ENCODE measurements at regions not wholly inside any gene's neighbourhood (a gene's known extent, or its start where the extent isn't known, plus 50 kb on each side); places are given as distances from the start of the nearest gene placed in this dataset.

GRCh38 chr1:56171670-56172069, 407.7 kb downstream of the PLPP3 start:
- TF ChIP-seq CTCF (conservative IDR thresholded peaks at IDR 0.05; ENCODE audit: low read depth) = no peak
- no peak for DNase-seq (ENCODE audit: low spot score)
- H3K27ac ChIP-seq = no peak overlapping the region
- ChIA-PET CTCF (no interaction called here), POLR2A (ENCODE audit: low non-redundant PET) (no interaction called here)

DNA sequence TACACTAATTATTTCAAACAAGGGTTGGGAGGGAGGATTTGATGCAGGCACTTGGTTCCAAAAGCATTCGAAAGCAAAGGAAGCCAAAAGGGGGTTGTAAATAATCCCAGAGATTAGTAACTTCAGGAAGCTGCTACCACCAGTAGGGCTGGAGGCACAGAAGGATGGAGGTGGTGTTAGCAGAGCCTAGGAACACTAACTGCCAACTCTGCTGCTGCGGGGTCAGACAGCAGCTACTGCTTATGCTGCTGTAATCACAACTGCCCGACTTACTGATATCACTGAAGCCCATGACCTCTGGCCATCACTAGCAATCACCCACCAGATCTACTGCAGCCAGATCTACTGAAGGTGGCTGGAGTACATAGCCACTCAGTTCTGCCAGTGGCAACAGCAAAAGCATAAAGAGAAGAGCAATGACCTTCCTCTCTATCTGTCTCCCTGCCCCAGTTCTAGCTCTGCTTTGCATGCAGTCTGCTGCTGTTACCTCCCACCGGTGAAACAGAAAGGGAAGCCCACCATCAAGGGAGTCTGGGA, 408.5 kb downstream of the PLPP3 start:
- no peak overlapping the region for H3K27ac ChIP-seq
- CTCF ChIA-PET = no interaction called here
- no peak for TF ChIP-seq CTCF (conservative IDR thresholded peaks at IDR 0.05; ENCODE audit: low read depth)
- no peak for DNase-seq (ENCODE audit: low spot score)
- POLR2A ChIA-PET (ENCODE audit: low non-redundant PET) = no interaction called here

DNA sequence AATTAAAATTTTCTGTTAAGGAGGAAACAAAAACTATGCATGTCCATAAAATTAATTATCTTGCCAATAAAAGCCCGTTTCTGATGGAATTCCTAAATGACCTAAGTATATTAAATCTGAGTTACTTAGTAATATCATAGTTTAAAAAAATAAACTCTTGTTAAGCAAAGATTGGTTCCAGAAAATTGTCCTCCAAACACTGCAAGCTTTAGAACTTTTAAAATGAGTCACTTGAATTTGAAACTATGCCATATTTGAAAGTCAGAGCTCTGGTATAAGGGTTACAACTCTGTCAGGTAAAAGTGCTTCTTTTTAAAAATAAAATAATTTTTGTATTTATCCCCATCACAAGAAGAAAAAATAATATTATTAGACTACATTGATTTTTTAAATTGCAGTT, 409.5 kb downstream of the PLPP3 start:
- no peak for TF ChIP-seq CTCF (conservative IDR thresholded peaks at IDR 0.05; ENCODE audit: low read depth)
- DNase-seq (ENCODE audit: low spot score) = no peak
- CTCF ChIA-PET = interaction anchor here (0.8 kb wide), 1 partner anchor 255 kb away, joined by 4 read pairs; no protein-coding TSS in a partner anchor
- POLR2A ChIA-PET (ENCODE audit: low non-redundant PET) = no interaction called here
- H3K27ac ChIP-seq = no peak overlapping the region

DNA sequence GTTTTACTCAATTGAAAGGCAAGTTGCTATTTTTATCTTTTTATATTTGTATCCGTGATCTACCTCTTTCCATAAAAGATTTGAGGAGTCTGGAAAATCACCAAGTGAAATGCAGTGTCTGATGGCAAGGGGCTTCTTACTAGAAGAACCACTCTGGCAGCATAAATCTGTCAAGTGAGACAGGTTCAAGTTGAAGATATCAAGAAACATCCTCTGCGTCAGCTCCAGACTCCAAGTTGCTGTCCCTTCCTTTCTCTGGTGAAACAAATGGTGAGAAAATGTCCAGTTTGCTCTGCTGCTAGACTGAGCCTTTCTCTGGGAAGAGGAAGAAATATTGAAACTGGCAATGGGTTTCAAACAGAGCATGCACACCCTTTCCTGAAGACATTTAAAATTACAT, 411.2 kb downstream of the PLPP3 start:
- POLR2A ChIA-PET (ENCODE audit: low non-redundant PET) = no interaction called here
- TF ChIP-seq CTCF (conservative IDR thresholded peaks at IDR 0.05; ENCODE audit: low read depth) = no peak
- no peak overlapping the region for H3K27ac ChIP-seq
- no peak for DNase-seq (ENCODE audit: low spot score)
- CTCF ChIA-PET = no interaction called here

GRCh38 chr1:56167596-56167995, 411.8 kb downstream of the PLPP3 start:
- no peak for DNase-seq (ENCODE audit: low spot score)
- TF ChIP-seq CTCF (conservative IDR thresholded peaks at IDR 0.05; ENCODE audit: low read depth) = no peak
- no peak overlapping the region for H3K27ac ChIP-seq
- CTCF ChIA-PET = no interaction called here
- POLR2A ChIA-PET (ENCODE audit: low non-redundant PET) = no interaction called here

DNA sequence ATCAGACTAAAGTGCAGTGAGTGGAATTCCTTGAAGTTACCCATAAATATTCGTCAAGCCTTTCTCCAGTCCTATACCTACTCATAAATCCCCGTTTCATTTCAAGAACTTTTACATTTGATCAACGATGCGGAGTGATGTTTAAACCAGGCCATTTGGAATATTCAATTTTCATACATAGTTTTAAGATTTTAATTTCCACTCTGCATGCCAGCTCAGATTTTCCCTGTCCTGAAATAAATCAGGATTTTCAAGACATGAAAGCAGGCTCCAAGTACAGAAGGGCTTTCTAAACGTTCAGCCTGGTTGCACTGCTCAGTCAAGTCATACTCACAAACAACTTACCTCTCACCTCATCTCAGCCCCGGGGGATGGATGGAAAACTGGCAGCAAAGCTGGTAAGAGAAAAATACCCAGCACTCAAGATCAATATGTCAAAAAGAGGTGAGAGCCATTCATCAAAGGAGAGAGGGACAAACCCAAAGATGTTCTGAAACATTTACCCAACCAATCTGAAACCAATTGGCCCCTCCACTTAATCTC, 418.5 kb downstream of the PLPP3 start:
- POLR2A ChIA-PET (ENCODE audit: low non-redundant PET) = no interaction called here
- TF ChIP-seq CTCF (conservative IDR thresholded peaks at IDR 0.05; ENCODE audit: low read depth) = no peak
- CTCF ChIA-PET = no interaction called here
- H3K27ac ChIP-seq = no peak overlapping the region
- DNase-seq (ENCODE audit: low spot score) = no peak

All from RWPE1 (cell line).